GM12892 (cell line): ENCODE measurements at regions not wholly inside any gene's neighbourhood (a gene's known extent, or its start where the extent isn't known, plus 50 kb on each side); places are given as distances from the start of the nearest gene placed in this dataset.

Source experiments
- POLR2A ChIP-seq: IDR thresholded peaks from 2 replicates; pipeline ENCODE4 v1.6.1; 2011; ENCODE audit warnings: low read depth, low read length, control low read depth
- POLR2AphosphoS5 ChIP-seq: IDR thresholded peaks from 2 replicates; pipeline ENCODE4 v1.6.1; 2011; ENCODE audit warnings: low read depth, low read length, control low read depth

GRCh38 chrX:129043138-129043537 lies 480.2 kb downstream of the SMARCA1 start:
- TF ChIP-seq POLR2A (no peak), POLR2AphosphoS5 (no peak)
